ENCODE measurements at regions not wholly inside any gene's neighbourhood (a gene's known extent, or its start where the extent isn't known, plus 50 kb on each side); places are given as distances from the start of the nearest gene placed in this dataset.

DNA sequence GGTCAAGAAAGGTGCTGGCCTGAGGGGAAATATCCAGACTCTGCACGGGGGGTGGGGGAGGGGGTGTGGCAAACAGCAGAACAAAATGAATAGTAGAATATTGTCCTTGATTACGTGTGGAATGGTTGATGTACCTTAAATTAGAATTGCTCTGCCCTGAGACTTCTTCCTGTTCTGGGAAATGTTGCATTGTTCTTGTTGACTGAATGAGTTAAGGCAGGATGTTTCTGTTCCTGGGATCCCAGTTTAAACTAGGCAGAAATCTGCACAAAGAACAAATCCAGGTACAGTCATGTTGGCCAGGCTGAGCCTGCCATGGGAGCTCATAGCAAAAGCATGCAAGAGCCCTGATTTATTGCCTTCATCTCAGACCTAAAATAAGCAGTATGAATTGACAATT is 558.7 kb upstream of the VSTM2A start:
- TF ChIP-seq SIN3A (IDR thresholded peaks at IDR 0.05; ENCODE audit: low read depth) (no peak), CTCF (IDR thresholded peaks at IDR 0.05 in 2 of 3, conservative IDR thresholded peaks at IDR 0.05 in 1 of 3; ENCODE audit: borderline replicate concordance in 1 of 3, insufficient read depth in 1 of 3, low read depth in 2 of 3, low read length in 2 of 3) (no peak), YY1 (IDR thresholded peaks at IDR 0.05; ENCODE audit: extremely low read depth, insufficient replicate concordance, low read depth, low read length) (no peak), POLR2A (IDR thresholded peaks at IDR 0.05; ENCODE audit: borderline replicate concordance, extremely low read depth, insufficient read depth, insufficient read length) (no peak), EGR1 (IDR thresholded peaks at IDR 0.05; ENCODE audit: low read depth) (no peak)

Measured in HCT116 (cell line).